ENCODE measurements at regions not wholly inside any gene's neighbourhood (a gene's known extent, or its start where the extent isn't known, plus 50 kb on each side); places are given as distances from the start of the nearest gene placed in this dataset.

GRCh38 chr21:29991624-29992023, 51.8 kb upstream of the GRIK1 start:
- TF ChIP-seq POLR2A (IDR thresholded peaks at IDR 0.05), result no peak
- TF ChIP-seq, protein P1, sequence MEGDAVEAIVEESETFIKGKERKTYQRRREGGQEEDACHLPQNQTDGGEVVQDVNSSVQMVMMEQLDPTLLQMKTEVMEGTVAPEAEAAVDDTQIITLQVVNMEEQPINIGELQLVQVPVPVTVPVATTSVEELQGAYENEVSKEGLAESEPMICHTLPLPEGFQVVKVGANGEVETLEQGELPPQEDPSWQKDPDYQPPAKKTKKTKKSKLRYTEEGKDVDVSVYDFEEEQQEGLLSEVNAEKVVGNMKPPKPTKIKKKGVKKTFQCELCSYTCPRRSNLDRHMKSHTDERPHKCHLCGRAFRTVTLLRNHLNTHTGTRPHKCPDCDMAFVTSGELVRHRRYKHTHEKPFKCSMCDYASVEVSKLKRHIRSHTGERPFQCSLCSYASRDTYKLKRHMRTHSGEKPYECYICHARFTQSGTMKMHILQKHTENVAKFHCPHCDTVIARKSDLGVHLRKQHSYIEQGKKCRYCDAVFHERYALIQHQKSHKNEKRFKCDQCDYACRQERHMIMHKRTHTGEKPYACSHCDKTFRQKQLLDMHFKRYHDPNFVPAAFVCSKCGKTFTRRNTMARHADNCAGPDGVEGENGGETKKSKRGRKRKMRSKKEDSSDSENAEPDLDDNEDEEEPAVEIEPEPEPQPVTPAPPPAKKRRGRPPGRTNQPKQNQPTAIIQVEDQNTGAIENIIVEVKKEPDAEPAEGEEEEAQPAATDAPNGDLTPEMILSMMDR (IDR thresholded peaks at IDR 0.05), result no peak
- WGBS, 2 donors, result 57 to 72% methylated on average over 6 of the region's 6 CpGs
- intact Hi-C loops (cut with DNase I; ENCODE audit: low total_unique reads), result no loop called here
- no peak for DNase-seq (ENCODE audit: low spot score in 2 of 2)
- H3K4me3 ChIP-seq (ENCODE audit: low read depth, poor library complexity, severe bottlenecking), result no peak overlapping the region

- H3K4me3 ChIP-seq (ENCODE audit: low read depth, poor library complexity, severe bottlenecking), result no peak overlapping the region
- DNase-seq (ENCODE audit: low spot score in 2 of 2), result no peak
- intact Hi-C loops (cut with DNase I; ENCODE audit: low total_unique reads), result no loop called here
- WGBS, 2 donors, result 78 to 81% methylated on average over 3 of the region's 3 CpGs
- TF ChIP-seq, protein P1 (IDR thresholded peaks at IDR 0.05), result no peak
- TF ChIP-seq POLR2A (IDR thresholded peaks at IDR 0.05), result no peak
Measured at GRCh38 chr21:29989634-29990234, 49.9 kb upstream of the GRIK1 start.

All from lower leg skin (tissue), 4 donors.